ENCODE measurements at regions not wholly inside any gene's neighbourhood (a gene's known extent, or its start where the extent isn't known, plus 50 kb on each side); places are given as distances from the start of the nearest gene placed in this dataset.

- TF ChIP-seq, protein P1, sequence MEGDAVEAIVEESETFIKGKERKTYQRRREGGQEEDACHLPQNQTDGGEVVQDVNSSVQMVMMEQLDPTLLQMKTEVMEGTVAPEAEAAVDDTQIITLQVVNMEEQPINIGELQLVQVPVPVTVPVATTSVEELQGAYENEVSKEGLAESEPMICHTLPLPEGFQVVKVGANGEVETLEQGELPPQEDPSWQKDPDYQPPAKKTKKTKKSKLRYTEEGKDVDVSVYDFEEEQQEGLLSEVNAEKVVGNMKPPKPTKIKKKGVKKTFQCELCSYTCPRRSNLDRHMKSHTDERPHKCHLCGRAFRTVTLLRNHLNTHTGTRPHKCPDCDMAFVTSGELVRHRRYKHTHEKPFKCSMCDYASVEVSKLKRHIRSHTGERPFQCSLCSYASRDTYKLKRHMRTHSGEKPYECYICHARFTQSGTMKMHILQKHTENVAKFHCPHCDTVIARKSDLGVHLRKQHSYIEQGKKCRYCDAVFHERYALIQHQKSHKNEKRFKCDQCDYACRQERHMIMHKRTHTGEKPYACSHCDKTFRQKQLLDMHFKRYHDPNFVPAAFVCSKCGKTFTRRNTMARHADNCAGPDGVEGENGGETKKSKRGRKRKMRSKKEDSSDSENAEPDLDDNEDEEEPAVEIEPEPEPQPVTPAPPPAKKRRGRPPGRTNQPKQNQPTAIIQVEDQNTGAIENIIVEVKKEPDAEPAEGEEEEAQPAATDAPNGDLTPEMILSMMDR (IDR thresholded peaks at IDR 0.05; ENCODE audit: extremely low read depth, missing control alignments): no peak
- peak; percentile 23 for DNase-seq (ENCODE audit: low spot score)
Measured at GRCh38 chr4:121227341-121227792, 63.2 kb upstream of the TNIP3 start.

DNA sequence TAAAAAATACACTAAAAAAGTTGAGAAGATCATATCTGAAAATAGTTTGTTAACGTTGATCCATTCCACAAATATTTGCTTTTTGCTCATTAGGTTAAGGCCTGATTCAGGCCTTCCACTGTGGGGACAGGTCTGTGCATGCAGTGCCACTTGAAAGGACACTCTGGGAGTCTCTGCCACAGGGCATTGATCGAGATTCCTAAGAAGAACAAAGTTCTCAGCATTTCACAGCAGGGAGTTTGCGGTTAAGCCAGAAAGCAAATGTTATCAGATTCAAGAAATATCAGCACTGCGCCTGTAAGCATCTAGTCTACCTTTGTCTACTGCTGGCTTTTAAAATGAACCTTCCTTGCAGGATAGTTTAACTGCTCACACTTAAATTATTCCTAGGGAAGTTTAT is 62.2 kb upstream of the TNIP3 start:
- DNase-seq (ENCODE audit: low spot score): no peak

DNA sequence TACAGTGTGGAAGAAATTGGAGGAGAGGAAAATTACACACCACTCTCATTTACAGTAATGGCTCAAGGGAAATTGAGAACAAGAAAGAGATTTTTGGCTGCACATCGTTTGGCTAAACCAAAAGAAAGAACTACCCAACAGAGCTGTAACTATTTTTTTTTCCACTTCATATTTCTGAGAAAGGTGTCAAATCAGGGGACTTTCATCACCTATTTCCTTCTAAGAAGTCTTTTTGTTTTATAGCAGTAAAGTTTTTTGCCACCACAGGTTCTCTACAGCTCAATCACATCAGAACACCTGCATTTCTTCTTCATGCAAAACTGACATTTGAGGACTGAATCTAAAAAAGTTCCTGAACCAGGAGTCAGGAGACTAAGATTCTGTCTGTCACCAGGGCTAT is 57.5 kb upstream of the TNIP3 start:
- no peak for DNase-seq (ENCODE audit: low spot score)
- TF ChIP-seq, protein P1 (IDR thresholded peaks at IDR 0.05; ENCODE audit: extremely low read depth, missing control alignments): no peak

More for the DNA sequence above, 62.2 kb upstream of the TNIP3 start:
- TF ChIP-seq, protein P1 (IDR thresholded peaks at IDR 0.05; ENCODE audit: extremely low read depth, missing control alignments): no peak

DNA sequence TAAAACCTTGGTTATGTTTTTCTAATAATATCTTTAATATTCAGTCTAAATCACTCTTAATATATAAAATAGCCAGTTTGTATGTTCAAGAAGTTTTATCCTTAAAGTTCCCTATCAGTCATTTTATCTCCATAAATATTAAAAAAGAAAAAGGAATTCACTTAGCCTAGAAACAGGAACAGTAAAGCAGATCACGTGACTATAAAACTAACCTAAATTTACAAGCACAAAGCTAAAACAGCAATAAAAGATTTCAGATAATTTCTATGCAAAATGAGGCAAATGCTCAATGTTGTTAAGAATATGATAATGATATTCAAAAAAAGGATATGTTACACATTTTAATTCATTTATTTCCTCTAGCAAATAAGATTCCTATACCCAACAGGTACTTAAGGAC is 57.1 kb upstream of the TNIP3 start:
- TF ChIP-seq, protein P1 (IDR thresholded peaks at IDR 0.05; ENCODE audit: extremely low read depth, missing control alignments): no peak
- no peak for DNase-seq (ENCODE audit: low spot score)

- DNase-seq (ENCODE audit: low spot score): no peak
- TF ChIP-seq, protein P1 (IDR thresholded peaks at IDR 0.05; ENCODE audit: extremely low read depth, missing control alignments): no peak
Measured at GRCh38 chr4:121220698-121221097, 56.6 kb upstream of the TNIP3 start.

GRCh38 chr4:121219227-121219626 is 55.1 kb upstream of the TNIP3 start:
- DNase-seq (ENCODE audit: low spot score): no peak
- TF ChIP-seq, protein P1 (IDR thresholded peaks at IDR 0.05; ENCODE audit: extremely low read depth, missing control alignments): no peak

DNA sequence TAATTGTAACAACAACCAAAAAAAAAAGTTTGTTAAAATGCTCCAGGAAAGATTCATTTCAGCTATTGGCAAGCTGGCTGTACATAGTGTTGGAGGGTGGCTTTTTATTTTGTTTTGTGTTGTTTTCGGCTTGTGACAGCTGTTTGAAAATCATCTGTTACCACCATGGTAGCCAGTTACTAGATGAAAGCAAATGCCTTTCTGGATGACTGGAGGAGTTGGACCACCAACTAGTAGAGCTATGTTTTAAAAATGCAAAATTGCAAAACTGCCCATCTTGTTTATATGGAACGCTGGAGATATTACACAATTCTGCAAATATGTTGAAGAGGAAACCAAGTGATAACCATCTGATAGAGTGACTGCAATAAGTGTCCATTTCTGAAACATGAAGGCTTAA is 53.2 kb upstream of the TNIP3 start:
- no peak for DNase-seq (ENCODE audit: low spot score)
- TF ChIP-seq, protein P1 (IDR thresholded peaks at IDR 0.05; ENCODE audit: extremely low read depth, missing control alignments): no peak
